OCI-M2 (cell line): ENCODE measurements at regions not wholly inside any gene's neighbourhood (a gene's known extent, or its start where the extent isn't known, plus 50 kb on each side); places are given as distances from the start of the nearest gene placed in this dataset.
"Not testable (repeated sequence)": the region's sequence is repeated elsewhere in the genome, so short reads cannot be mapped to it uniquely, and the experiment has no call there.

ENCODE experiments used
- DNase-seq: peaks from one replicate; lab custom pipeline; 2025; ENCODE audit not compliant: unreplicated experiment; lab: John Stamatoyannopoulos, UW

DNA sequence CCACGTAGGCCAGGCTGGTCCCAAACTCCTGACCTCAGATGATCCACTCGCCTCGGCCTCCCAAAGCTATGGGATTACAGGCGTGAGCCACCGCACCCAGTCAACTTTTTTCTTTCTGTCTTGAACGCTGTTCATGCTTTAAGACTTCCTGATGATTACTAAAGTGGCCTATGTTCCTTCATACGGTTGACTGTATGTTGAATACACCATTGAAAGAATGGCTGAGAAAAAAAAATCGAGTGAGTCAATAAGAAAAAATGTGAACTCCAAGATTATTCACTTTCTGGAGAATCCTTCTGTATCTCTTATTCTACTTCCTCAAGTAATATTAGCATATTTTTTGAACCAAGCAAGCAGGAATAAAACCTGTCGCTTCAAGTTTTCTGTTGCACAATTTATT, 955.0 kb downstream of the GATA3 start:
- no peak for DNase-seq

DNA sequence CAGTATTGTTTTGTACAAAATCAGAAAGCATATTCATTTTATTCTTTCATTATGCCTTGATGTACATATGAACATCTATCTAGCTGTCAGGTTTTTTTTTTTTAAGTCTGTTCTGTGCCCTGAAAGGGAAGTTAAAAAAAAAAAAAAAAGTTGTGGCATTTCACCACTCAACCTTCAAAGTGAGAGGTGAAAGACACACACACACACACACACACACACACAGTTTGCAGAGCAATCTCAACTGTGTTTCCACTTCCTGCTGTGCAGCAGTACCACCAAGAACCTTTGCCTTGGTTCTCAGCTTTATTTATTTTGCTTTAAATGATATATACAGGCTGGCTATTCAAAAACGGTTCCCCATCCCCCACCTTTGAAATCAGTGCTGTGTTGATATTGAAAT, 955.6 kb downstream of the GATA3 start:
- DNase-seq: no peak

DNA sequence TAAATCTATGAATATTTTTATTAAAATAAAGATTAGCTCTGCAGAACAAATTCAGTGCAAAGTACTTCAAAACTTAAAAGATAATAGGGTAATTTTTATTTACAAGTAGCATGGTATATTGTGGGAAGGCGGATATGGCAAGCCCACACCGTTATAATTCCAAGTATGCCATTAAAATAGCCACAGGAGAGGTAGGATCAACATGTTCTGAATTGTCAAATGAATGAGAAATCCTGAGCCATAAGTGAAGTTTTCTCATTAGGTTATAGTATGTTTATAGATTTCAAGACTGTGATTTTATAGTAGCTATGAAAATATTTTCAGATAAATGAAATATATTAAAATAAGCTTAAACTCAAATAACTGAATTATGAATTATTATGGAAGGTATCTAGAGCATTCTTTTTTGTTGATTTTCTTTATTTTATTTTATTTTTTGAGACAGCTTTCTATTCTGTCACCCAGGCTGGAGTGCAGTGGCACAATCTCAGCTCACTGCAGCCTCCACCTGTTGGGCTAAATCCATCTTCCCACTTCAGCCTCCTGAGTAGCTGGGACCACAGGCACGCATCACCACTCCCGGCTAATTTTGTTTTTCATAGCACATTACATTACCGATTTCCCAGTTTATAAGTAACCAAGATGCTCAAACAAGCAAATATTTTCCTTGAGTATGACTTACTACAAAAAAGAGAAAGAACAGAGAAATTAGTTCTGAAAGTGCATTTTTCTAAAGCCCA, 956.6 kb downstream of the GATA3 start:
- no peak for DNase-seq

DNA sequence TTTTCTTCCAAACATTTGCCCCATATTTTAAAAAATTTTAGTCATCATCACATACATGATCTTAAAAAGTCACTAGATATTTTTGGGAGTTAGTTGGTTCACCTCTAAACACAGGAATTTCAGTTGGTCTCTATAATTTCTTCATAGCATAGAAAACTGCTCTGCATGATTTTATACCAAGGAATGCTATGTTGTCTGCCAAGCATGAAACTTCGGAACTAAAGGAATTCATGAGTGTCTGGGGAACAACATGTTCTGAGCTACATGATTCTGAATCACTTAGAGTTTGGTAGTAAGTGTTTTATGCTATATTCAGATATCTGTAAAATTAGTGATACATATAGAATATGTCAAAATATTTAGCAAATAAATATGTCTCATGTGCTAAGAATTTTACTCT, 957.8 kb downstream of the GATA3 start:
- DNase-seq: no peak

DNA sequence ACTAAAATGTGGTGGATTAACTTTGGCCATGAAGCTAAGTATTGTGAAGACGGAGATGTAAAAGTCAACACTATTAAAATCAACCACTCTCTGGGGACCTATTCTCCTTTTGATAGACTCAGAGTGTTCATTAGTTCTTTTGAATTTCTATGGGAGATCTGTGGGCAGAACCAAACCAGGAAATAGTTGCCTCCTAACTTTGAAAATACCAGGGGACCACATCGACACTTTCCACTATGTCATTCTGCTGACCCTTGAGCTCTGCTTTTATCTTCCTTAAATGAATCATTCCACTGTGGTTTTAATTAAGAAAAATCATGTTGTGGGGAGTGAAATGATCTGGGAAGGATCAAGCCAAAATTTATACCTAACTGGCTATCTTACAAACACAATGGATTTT, 960.5 kb downstream of the GATA3 start:
- DNase-seq: no peak

DNA sequence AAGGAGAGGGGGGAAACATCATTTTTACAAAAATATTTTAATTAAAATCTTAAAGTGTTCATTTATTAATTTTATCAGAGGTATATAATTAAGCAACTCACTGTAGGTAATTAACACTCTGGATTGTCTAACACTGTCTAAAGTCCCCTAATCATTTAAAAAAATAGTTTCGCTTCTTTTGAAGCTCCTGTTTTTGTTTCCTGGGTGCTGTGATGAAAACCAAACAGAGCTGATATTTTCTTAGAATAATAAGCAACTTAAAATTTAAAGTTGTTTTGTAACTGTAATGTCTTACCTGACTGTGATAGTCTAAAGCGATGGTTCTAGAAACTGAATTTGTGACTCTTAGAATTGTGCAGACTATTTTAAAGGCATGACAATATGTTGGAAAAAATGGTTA, 961.0 kb downstream of the GATA3 start:
- no peak for DNase-seq

DNA sequence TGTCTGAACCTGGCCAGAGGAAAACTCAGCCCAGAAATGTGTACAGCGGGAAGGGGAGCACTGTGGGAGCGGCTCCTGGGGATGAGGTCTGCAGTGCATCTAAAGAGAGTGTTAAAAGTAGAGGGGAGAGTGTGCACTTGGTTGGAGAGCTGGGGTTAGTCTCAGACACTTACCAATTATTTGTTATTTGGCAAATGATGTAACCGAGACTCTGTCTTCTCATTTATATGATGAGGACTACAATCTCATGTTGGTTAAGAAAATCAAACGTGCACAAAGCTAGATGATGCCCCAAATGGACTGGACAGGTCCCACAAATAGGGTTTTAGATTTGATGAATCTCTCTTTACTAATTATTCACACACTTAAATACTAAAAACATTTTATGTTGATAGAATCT, 962.4 kb downstream of the GATA3 start:
- DNase-seq: no peak

DNA sequence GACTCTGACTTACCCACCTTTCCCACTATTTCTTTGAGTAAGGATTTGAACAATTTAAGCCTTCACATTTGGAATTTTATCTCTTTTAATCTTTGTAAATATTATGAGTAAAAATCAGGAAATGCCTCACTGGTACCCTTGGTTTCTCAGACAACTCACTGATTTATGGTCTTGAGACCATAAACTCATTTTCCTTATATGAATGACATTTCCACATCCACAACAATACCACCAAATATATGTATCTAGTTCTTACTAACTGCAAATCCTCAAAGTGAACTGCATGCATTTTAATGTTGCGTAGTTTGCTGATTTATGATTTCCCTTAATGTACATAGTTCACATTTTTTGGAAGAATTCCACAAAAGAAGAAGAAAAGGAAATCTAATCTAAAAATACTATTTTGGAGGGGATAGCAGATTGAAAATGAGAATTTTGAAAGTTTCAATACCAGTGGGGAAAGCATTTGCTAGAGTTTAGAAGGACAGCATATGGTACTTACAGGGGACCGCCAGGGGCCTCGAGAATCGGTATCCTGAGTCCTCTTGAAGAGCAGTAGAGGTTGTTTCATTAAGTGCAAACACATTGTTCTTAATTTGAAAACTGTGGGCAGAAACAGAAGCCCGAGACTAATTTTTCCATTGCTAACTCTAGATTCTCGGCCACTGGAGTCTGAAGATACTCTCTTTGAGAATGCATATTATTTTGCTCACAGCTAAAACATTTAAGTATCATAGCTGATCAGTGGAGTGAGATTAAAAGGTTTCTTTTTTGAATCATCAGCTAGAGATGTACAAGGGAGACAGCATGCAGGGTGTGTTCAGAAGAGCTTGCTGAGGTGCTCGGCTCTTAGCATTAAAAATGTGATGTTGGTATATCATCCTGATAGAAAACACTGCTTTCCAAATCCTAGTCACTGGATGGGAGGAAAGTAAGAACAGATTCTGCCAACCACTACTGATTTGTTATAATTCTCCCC, 964.0 kb downstream of the GATA3 start:
- no peak for DNase-seq

DNA sequence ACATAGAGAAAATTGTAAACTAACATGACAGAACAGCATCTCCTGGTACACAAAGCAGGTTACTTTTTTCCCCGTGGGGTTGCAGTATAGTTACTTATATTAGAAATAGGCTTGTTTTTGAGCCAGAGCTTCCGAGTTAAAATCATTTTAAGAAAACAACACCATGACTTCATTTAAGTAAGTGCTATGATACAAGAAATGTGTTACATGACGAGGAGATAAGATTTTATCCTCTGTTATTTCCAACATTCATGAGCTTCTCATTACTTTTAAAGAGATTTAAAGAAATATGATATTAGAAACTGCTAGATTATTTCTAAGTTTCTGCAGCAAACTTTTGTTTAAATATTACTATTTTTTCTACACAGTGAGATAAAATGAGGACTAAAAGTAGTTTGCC, 968.7 kb downstream of the GATA3 start:
- no peak for DNase-seq

DNA sequence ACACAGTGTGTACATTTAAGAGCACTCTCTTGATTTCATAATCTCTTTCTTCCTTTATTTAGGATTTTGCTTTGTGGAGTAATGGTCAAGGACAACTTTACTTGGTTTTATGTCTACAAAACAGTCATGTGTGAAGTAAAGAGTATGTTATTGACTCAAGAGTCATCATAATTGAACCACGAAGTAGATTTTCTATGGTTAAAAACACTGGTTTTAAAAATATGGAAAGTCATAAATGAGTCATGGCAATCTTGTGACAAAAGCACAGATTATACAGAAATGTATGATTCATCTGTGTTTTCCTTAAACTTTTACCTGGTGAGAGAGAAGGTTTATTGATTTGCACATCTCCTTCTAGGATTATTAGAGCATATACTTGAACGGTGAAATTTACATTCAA, 969.7 kb downstream of the GATA3 start:
- no peak for DNase-seq

DNA sequence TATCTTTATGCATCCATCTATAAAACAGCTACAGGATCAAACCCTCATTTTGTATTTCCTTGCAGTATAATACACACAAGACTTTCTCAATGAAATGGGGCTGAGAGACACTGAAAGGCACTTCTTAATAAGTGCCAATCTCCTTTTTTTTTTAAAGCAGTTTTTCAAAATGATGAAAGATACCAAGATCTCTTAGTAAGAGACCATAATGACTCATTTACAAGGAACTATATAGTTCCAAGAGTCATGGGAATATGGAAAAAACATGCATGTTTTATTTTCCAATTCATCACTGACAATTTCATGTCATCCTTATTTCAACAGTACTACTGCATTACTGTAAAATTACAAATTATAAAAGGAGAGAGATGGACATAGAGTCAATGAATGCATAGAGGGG, 973.7 kb downstream of the GATA3 start:
- DNase-seq: no peak

DNA sequence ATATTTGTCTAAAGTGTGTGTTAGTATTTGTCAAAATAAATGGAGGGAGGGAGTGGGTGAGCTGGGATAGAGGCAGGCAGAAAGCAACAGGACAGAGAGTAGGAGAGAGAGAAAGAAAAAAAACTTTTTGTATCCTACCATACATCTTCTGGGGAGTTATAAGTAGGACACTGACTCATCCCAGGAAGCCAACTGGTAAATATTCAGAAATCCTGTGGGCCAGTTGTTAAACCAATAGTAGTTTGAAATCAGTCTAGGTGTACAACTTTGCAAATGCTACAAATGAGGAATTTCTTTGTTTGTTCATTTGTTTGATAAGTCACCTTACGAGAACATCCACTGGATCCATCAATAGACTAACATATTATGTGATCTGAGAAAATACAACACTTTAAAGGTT, 980.9 kb downstream of the GATA3 start:
- DNase-seq: no peak

DNA sequence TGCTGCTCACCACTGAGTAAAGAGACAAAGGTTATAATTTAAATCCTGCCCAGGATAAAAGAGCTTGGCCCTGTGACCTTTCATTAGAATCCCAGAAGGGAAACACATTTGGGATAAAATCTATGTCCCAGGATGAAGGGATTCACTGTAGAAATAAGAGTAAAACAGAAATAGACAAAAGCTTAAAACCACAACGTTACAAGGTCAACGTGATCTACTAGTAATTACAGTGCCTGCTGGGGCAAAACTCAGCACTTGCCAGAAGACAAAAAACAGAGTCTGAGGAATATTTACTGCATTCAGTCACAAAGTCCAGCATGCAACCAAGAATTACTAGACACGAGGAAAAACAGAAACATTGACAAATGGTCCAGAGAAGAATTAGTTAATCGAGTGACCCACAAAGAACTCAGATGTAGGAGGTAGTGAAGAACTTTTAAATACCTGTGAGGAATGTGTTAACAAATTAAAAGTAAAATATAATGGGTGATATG, 982.3 kb downstream of the GATA3 start:
- no peak for DNase-seq

DNA sequence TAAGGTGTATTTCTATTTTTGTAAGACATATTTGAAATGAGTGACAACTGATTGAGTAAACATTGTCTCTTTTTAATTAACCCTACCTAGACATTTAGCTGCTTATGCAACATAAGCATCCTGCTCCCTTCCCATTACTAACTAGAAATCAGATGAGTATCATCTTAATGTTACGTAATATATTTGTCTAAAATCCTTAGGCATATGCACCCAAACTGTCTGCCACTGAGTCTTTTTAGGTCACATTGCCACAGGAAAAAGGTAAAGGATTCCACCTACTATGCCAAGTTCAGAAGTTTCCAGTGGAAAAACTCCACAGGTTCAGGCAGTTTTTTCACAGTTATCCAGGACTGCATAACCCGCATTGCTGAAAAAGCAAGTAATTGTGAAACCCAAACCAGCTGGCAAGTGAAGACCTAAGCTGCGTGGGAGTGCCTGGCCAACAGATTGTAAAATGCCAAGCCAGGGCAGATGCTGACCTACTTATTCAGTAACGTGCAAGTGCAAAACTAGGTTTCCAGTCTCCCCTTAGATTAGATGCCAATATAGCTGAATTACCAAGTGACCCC, 983.7 kb downstream of the GATA3 start:
- DNase-seq: no peak

DNA sequence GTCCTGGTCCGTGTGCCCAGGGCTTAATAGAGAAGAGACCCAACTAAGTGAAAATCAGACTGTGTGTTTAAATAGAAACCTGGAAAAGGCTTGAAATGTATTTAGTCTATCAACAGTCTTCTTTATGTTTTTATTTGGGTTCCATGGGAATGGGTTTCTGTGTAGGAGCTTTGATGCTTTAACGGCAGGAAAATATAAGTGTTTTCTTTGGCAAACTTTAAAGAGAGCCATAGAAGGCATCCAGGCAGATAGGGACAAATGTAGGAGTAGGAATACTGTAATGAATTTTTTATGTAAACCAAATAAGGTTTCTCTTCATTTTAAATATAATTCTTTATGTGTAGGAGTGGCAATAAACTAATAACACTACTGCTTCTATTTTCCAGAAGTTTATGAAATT, 989.0 kb downstream of the GATA3 start:
- no peak for DNase-seq

DNA sequence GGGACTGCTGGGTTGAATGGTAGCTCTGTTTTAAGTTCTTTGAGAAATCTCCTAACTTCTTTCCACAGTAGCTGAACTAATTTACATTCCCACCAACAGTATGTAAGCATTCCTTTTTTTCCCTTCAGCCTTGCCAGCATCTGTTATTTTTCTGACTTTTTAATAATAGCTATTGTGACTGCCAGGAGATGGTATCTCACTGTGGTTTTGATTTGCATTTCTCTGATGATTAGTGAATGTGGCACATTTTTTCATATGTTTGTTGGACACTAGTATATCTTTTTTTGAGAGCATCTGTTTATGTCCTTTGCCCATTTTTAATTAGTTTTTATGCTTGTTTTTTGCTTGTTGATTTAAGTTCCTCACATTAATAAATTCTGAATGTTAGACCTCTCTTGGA, 990.8 kb downstream of the GATA3 start:
- DNase-seq: no peak

DNA sequence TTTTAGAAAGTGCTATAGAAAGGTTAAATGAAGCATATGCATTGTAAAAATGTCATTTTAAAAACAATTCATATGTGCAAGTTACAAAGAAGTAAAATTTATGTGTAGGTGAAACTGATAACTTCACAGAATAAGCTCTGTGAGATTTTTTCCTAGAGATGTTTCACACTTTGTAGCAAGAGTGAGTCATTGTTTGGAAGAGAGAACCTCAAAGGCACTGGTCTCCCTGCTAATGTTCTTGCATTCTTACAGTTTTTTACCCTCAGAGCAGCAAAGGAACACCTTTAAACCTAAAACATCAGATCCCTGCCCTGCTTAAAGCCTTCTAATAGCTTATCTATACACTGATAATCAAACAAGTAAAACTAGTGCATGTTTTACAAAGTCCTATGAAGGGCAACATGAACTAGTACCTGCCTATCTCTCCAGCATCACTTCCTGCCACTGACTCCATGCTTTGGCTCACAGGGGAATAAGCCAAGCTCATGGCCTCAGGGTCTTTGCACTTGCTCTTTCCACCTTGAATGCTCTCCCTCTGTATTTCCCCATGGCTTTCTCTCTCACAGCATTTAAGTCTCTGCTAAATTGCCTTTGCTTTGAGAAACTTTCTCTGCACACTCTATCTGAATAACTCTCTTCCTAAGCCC, 997.0 kb downstream of the GATA3 start:
- no peak for DNase-seq

DNA sequence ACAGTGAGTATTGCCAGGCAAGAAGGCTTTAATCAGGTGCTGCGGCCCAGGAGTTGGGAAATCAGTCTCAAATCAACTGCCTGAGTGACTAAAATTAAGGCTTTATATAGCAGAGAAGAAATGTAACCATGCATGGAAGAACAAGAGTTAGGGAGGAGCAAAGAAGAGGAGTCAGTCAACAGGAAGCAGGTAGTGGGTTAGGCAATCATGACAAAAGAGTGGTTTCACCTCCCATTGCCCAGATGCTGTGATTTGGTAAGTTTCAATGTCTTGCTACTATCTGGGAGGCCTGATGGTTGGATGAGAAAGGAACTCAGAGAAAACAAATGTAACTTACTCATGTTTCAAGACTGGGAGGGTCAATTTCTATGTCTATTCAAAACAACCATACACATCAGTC, 998.3 kb downstream of the GATA3 start:
- no peak for DNase-seq

DNA sequence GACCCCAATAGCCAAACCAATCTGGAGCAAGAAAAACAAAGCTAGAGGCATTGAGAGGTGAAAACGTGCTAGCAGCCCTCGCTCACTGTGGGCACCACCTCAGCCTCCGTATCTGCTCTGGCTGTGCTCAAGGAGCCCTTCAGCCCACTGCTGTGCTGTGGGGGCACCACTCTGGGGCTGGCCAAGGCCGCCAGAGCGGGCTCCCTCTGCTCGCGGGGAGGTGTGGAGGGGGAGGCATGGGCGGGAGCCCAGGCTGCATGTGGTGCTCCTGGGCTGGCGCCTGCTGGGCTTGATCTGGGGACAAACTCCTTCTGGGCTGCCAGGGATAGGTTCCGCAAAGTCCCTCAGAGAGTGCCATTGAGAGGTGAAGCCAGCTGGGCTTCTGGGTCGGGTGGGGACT, 1002.0 kb downstream of the GATA3 start:
- no peak for DNase-seq

DNA sequence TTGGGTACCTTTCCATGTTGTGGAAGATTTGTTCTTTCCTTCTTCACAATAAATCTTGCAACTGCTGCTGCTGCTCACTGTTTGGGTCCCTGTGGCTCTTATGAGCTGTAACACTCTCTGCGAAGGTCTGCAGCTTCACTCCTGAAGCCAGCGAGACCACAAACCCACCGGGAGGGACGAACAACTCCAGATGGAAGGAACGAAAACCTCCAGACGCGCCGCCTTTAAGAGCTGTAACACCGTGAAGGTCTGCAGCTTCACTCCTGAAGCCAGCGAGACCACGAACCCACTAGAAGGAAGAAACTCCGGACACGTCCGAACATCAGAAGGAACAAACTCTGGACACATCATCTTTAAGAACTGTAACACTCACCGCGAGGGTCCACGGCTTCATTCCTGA, 1002.8 kb downstream of the GATA3 start:
- not testable (repeated sequence) for DNase-seq

DNA sequence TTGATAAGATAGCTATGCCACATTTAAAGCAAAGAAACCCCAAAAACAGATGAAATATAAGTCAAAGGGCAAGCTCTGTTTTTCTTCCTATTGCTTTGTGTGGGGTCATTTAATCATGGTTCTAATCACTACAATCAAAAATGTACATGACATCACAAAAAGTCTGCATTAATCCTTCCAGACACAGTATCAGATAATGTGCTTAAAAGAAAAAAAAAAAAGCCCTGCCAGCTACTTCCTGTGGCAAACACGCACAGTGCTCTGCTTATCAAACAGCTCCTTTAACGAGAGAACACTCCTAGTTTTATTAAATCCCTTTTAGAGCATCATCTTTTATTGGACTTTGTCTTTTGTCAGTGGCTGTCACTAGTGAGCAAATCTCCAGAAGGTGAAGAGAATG, 1005.8 kb downstream of the GATA3 start:
- DNase-seq: no peak
